Parathyroid adenoma (tissue), 2 donors: ENCODE measurements at regions not wholly inside any gene's neighbourhood (a gene's known extent, or its start where the extent isn't known, plus 50 kb on each side); places are given as distances from the start of the nearest gene placed in this dataset.

Experiments
- H2AFZ ChIP-seq: fragments of 300-600 bp; sonication (generic); one replicate; pipeline ENCODE4 v1.7.0; 2017; ENCODE audit warnings: antibody characterized with exemption, mild to moderate bottlenecking
- H3K27ac ChIP-seq: fragments of 300-600 bp; sonication (generic); one replicate; pipeline ENCODE4 v1.7.0; 2017
- H3K27me3 ChIP-seq: fragments of 300-600 bp; sonication (generic); one replicate; pipeline ENCODE4 v1.7.0; 2017; ENCODE audit warnings: low read length; ENCODE audit not compliant: control insufficient read depth, insufficient read depth
- H3K36me3 ChIP-seq: fragments of 300-600 bp; sonication (generic); one replicate; pipeline ENCODE4 v1.7.0; 2017; ENCODE audit warnings: low read length; ENCODE audit not compliant: control insufficient read depth, insufficient read depth
- H3K4me1 ChIP-seq: fragments of 300-600 bp; sonication (generic); one replicate; pipeline ENCODE4 v1.7.0; 2017; ENCODE audit warnings: control low read depth
- H3K4me2 ChIP-seq: fragments of 300-600 bp; sonication (generic); one replicate; pipeline ENCODE4 v1.7.0; 2017; ENCODE audit warnings: low read length
- H3K4me3 ChIP-seq: fragments of 300-600 bp; sonication (generic); one replicate; pipeline ENCODE4 v1.7.0; 2017; ENCODE audit warnings: low read depth, low read length
- H3K79me2 ChIP-seq: fragments of 300-600 bp; sonication (generic); one replicate; pipeline ENCODE4 v1.7.0; 2017; ENCODE audit warnings: control low read depth
- H3K9ac ChIP-seq: fragments of 300-600 bp; sonication (generic); one replicate; pipeline ENCODE4 v1.7.0; 2017; ENCODE audit warnings: mild to moderate bottlenecking
- H3K9me3 ChIP-seq: fragments of 300-600 bp; sonication (generic); one replicate; pipeline ENCODE4 v1.7.0; 2017; ENCODE audit warnings: low read length; ENCODE audit not compliant: control insufficient read depth
- TF ChIP-seq, protein P1 (sequence below): fragments of 300-600 bp; sonication (generic); IDR thresholded peaks from one replicate; pipeline ENCODE4 v1.7.0; 2017; ENCODE audit warnings: antibody characterized with exemption, mild to moderate bottlenecking
- donor health status: primary hyperparathyroidism.

DNA sequence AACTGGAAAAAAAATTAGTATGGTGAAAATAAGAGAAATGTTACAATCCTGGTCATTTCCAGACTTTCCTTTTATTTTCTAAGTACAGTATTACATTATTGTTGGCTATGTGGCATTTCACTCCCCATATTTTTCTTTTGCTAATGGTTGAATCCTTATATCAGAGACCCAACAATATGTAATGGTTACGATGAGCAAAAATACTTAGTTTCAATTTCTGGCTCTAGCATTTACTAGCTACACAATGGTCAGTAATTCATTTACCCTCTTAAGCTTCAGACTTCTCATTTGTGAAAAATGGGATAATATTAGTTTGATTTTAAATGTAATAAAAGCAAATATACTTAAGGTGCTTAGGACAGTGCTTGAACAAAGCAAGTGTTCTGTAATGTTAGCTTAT, 942.9 kb upstream of the PABPC4L start:
- Histone ChIP-seq H3K9ac (no peak overlapping the region), H3K27ac (no peak overlapping the region), H3K9me3 (no peaks in the 10 kb centered on the region), H3K36me3 (no peaks in the 10 kb centered on the region), H3K4me2 (no peak overlapping the region), H3K4me1 (no peaks in the 10 kb centered on the region), H3K27me3 (no peaks in the 10 kb centered on the region), H3K79me2 (no peaks in the 10 kb centered on the region), H3K4me3 (no peak overlapping the region), H2AFZ (no peak overlapping the region)
- TF ChIP-seq, protein P1, sequence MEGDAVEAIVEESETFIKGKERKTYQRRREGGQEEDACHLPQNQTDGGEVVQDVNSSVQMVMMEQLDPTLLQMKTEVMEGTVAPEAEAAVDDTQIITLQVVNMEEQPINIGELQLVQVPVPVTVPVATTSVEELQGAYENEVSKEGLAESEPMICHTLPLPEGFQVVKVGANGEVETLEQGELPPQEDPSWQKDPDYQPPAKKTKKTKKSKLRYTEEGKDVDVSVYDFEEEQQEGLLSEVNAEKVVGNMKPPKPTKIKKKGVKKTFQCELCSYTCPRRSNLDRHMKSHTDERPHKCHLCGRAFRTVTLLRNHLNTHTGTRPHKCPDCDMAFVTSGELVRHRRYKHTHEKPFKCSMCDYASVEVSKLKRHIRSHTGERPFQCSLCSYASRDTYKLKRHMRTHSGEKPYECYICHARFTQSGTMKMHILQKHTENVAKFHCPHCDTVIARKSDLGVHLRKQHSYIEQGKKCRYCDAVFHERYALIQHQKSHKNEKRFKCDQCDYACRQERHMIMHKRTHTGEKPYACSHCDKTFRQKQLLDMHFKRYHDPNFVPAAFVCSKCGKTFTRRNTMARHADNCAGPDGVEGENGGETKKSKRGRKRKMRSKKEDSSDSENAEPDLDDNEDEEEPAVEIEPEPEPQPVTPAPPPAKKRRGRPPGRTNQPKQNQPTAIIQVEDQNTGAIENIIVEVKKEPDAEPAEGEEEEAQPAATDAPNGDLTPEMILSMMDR, result no peak

DNA sequence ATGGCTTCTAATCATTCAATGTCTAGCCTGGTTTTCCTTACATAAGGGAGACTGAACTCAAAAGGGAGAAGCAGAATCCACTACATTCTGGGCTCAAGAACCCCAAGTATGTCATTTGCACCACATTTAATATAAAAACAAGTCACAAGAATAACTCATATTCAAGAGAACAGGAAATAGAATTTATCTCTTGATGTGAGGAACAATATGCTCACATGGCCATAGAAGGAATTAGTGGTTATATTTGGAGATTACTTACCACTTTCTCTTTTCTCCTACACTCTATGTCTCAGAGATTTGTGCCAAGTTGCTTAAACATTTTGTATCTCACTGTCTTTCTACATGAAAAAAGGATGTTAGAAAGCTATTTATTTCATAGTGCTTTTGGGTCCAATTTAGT, 922.6 kb upstream of the PABPC4L start:
- no peak overlapping the region for H3K9ac ChIP-seq
- H3K27ac ChIP-seq, result no peak overlapping the region
- no peaks in the 10 kb centered on the region for H3K27me3 ChIP-seq
- no peaks in the 10 kb centered on the region for H3K79me2 ChIP-seq
- no peak overlapping the region for H3K4me2 ChIP-seq
- no peak overlapping the region for H3K4me3 ChIP-seq
- H3K4me1 ChIP-seq, result no peaks in the 10 kb centered on the region
- no peaks in the 10 kb centered on the region for H3K36me3 ChIP-seq
- TF ChIP-seq, protein P1, result no peak
- H3K9me3 ChIP-seq, result no peaks in the 10 kb centered on the region
- no peak overlapping the region for H2AFZ ChIP-seq

DNA sequence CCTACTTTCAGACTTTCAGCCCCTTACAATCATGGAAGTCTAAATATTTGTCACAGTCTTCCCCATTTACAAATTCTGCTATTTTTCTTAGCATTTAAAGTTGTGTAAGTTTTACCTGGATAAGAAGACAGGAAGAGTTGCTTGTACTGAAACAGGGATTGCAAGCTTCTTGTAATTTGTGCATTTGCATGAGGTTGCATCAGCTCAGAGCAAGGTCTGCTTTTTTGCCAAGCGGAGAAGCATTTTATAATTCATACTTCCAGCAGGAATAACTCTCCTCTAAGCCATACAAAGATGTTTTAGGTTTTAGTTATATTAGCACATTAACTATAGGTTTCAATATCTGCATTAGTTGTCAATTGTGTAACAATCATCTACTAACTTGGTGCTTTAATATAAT, 922.0 kb upstream of the PABPC4L start:
- H3K36me3 ChIP-seq, result no peaks in the 10 kb centered on the region
- H2AFZ ChIP-seq, result no peak overlapping the region
- no peak overlapping the region for H3K4me3 ChIP-seq
- H3K4me2 ChIP-seq, result no peak overlapping the region
- TF ChIP-seq, protein P1, result no peak
- H3K9ac ChIP-seq, result no peak overlapping the region
- no peak overlapping the region for H3K27ac ChIP-seq
- H3K27me3 ChIP-seq, result no peaks in the 10 kb centered on the region
- H3K4me1 ChIP-seq, result no peaks in the 10 kb centered on the region
- H3K79me2 ChIP-seq, result no peaks in the 10 kb centered on the region
- H3K9me3 ChIP-seq, result no peaks in the 10 kb centered on the region

DNA sequence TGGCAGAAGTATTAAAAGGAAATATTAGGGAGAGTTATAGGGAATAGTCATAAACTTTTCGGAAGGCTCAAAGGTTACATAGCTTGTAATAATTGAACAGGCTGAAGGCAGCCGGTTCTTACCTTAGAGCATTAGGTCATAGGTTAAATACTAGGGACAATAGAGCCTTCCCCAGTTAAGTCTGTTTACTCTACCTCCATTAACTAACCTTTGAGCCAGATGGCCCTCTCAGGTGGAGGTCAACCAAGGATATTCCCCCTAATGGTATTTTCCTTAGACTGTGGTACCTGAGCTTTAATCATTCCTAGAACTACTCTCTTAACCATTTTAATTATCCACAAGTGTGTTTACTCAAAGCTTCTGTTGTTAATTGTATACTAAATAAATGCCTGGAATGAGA, 920.9 kb upstream of the PABPC4L start:
- no peak overlapping the region for H2AFZ ChIP-seq
- no peak overlapping the region for H3K4me3 ChIP-seq
- H3K4me2 ChIP-seq, result no peak overlapping the region
- no peaks in the 10 kb centered on the region for H3K79me2 ChIP-seq
- H3K4me1 ChIP-seq, result no peaks in the 10 kb centered on the region
- no peaks in the 10 kb centered on the region for H3K36me3 ChIP-seq
- H3K27me3 ChIP-seq, result no peaks in the 10 kb centered on the region
- no peak overlapping the region for H3K27ac ChIP-seq
- no peak overlapping the region for H3K9ac ChIP-seq
- H3K9me3 ChIP-seq, result no peaks in the 10 kb centered on the region
- TF ChIP-seq, protein P1, result no peak

DNA sequence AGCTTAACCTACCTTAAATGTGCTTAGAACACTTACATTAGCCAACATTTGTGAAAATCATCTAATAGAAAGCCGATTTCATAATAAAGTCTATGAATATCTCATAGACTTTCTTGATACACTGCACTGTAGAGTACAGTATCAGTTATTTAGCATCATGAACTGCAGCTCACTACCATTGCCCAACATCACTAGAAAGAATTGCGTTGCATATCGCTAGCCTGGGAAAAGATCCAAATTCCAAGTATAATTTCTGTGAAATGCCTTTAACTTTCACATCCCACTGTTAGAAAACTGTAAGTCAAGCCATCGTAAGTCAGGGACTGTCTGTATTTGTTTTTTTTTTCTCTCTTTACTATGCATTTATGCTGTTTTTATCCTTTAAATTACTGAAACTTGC, 918.6 kb upstream of the PABPC4L start:
- no peaks in the 10 kb centered on the region for H3K9me3 ChIP-seq
- no peaks in the 10 kb centered on the region for H3K36me3 ChIP-seq
- H3K27ac ChIP-seq, result no peak overlapping the region
- no peak overlapping the region for H3K9ac ChIP-seq
- H3K27me3 ChIP-seq, result no peaks in the 10 kb centered on the region
- no peaks in the 10 kb centered on the region for H3K79me2 ChIP-seq
- no peak overlapping the region for H3K4me2 ChIP-seq
- no peak overlapping the region for H3K4me3 ChIP-seq
- no peaks in the 10 kb centered on the region for H3K4me1 ChIP-seq
- TF ChIP-seq, protein P1, result no peak
- H2AFZ ChIP-seq, result no peak overlapping the region
